GM12878 (cell line): ENCODE measurements at regions not wholly inside any gene's neighbourhood (a gene's known extent, or its start where the extent isn't known, plus 50 kb on each side); places are given as distances from the start of the nearest gene placed in this dataset.

ENCODE experiments used
- ATF3 ChIP-seq: IDR thresholded peaks from 2 replicates; pipeline ENCODE4 v1.6.1; 2011; ENCODE audit warnings: low read depth, mild to moderate bottlenecking, low read length, moderate library complexity, borderline replicate concordance; ENCODE audit errors: extremely low read depth
- CTCF ChIP-seq, 3 experiments: IDR thresholded peaks in 2 of 3; conservative IDR thresholded peaks in 1 of 3; 2 replicates each; pipeline ENCODE4 v1.5.1; 2011; ENCODE audit warnings: low read depth in 3 of 3, low read length in 3 of 3, mild to moderate bottlenecking in 3 of 3, control low read depth in 2 of 3, moderate library complexity in 2 of 3, inconsistent platforms in 1 of 3, mixed read lengths in 1 of 3; ENCODE audit not compliant: control insufficient read depth in 2 of 3, insufficient read depth in 1 of 3; ENCODE audit errors: extremely low read depth in 1 of 3
- ETV6 ChIP-seq, 2 experiments: fragments of 450-650 bp in 1 of 2; IDR thresholded peaks in 1 of 2; conservative IDR thresholded peaks in 1 of 2; 2 replicates each; pipeline ENCODE4 v1.6.1; 2014; ENCODE audit warnings: antibody characterized with exemption in 1 of 2, borderline replicate concordance in 1 of 2, low read depth in 1 of 2, mild to moderate bottlenecking in 1 of 2, moderate library complexity in 1 of 2
- FOXM1 ChIP-seq: IDR thresholded peaks from 2 replicates; pipeline ENCODE4 v1.6.1; 2012; ENCODE audit warnings: low read depth, mild to moderate bottlenecking, inconsistent platforms, low read length, moderate library complexity
- IRF3 ChIP-seq: fragments of 450-650 bp; IDR thresholded peaks from 2 replicates; pipeline ENCODE4 v1.6.1; 2014; ENCODE audit warnings: mild to moderate bottlenecking
- MAX ChIP-seq: IDR thresholded peaks from 2 replicates; pipeline ENCODE4 v1.6.1; 2012; ENCODE audit warnings: low read depth, low read length, improper control_type of control experiment
- POLR2A ChIP-seq: IDR thresholded peaks from 2 replicates; pipeline ENCODE4 v1.6.1; 2011; ENCODE audit warnings: low read depth, mild to moderate bottlenecking, low read length

- TF ChIP-seq FOXM1 = no peak
- no peak for TF ChIP-seq ETV6 (conservative IDR thresholded peaks at IDR 0.05 in 1 of 2, IDR thresholded peaks at IDR 0.05 in 1 of 2; ENCODE audit: borderline replicate concordance in 1 of 2, low read depth in 1 of 2)
- TF ChIP-seq CTCF (IDR thresholded peaks at IDR 0.05 in 2 of 3, conservative IDR thresholded peaks at IDR 0.05 in 1 of 3; ENCODE audit: control insufficient read depth in 2 of 3, extremely low read depth in 1 of 3, insufficient read depth in 1 of 3, low read depth in 3 of 3, low read length in 3 of 3) = no peak
- TF ChIP-seq MAX = no peak
- no peak for TF ChIP-seq POLR2A
- no peak for TF ChIP-seq IRF3
- no peak for TF ChIP-seq ATF3
Measured at GRCh38 chr2:142673836-142674235, 203.6 kb upstream of the KYNU start.
